NCI-H446 treated with DMSO at 0.1 percent for 48 hours (cell line): ENCODE measurements at regions not wholly inside any gene's neighbourhood (a gene's known extent, or its start where the extent isn't known, plus 50 kb on each side); places are given as distances from the start of the nearest gene placed in this dataset.
A peak's percentile ranks its signal among the peaks of the same experiment; 100 is the strongest.

Experiments used
- DNase-seq: peaks from one replicate; lab custom pipeline; 2025; lab: John Stamatoyannopoulos, UW

- no peak for DNase-seq
Measured at GRCh38 chr2:195051401-195051800, 605.6 kb upstream of the SLC39A10 start.

GRCh38 chr2:195049372-195050031 is 607.5 kb upstream of the SLC39A10 start:
- no peak for DNase-seq

GRCh38 chr2:195047955-195048354 is 609.1 kb upstream of the SLC39A10 start:
- DNase-seq = no peak

- no peak for DNase-seq
Measured at GRCh38 chr2:195044801-195045200, 612.2 kb upstream of the SLC39A10 start.

GRCh38 chr2:195038153-195038552 is 618.9 kb upstream of the SLC39A10 start:
- no peak for DNase-seq

- DNase-seq = no peak
Measured at GRCh38 chr2:195037045-195037444, 620.0 kb upstream of the SLC39A10 start.

GRCh38 chr2:195031411-195031810 is 625.6 kb upstream of the SLC39A10 start:
- DNase-seq = no peak

GRCh38 chr2:195029804-195030654 is 627.0 kb upstream of the SLC39A10 start:
- DNase-seq = no peak

- no peak for DNase-seq
Measured at GRCh38 chr2:195027947-195028346, 629.1 kb upstream of the SLC39A10 start.

GRCh38 chr2:195026261-195026660 is 630.8 kb upstream of the SLC39A10 start:
- no peak for DNase-seq

- DNase-seq = no peak
Measured at GRCh38 chr2:195022508-195022830, 634.6 kb upstream of the SLC39A10 start.

GRCh38 chr2:195021711-195022507 is 635.1 kb upstream of the SLC39A10 start:
- DNase-seq = no peak

- DNase-seq = no peak
Measured at GRCh38 chr2:195018462-195018861, 638.6 kb upstream of the SLC39A10 start.

GRCh38 chr2:195017890-195018289 is 639.1 kb upstream of the SLC39A10 start:
- DNase-seq = no peak

GRCh38 chr2:195016841-195017240 is 640.2 kb upstream of the SLC39A10 start:
- no peak for DNase-seq

GRCh38 chr2:195009202-195009601 is 647.8 kb upstream of the SLC39A10 start:
- DNase-seq = peak; percentile 27

GRCh38 chr2:195006856-195007255 is 650.2 kb upstream of the SLC39A10 start:
- no peak for DNase-seq

GRCh38 chr2:195003881-195004471 is 653.0 kb upstream of the SLC39A10 start:
- no peak for DNase-seq

- DNase-seq = no peak
Measured at GRCh38 chr2:195001924-195002323, 655.1 kb upstream of the SLC39A10 start.

- no peak for DNase-seq
Measured at GRCh38 chr2:194999771-195000170, 657.3 kb upstream of the SLC39A10 start.

- DNase-seq = no peak
Measured at GRCh38 chr2:194992648-194993047, 664.4 kb upstream of the SLC39A10 start.

GRCh38 chr2:194985258-194985657 is 671.8 kb upstream of the SLC39A10 start:
- DNase-seq = no peak
